ENCODE measurements at regions not wholly inside any gene's neighbourhood (a gene's known extent, or its start where the extent isn't known, plus 50 kb on each side); places are given as distances from the start of the nearest gene placed in this dataset.

GRCh38 chr2:104919127-104919526 lies 65.2 kb downstream of the POU3F3 start:
- no peak for TF ChIP-seq CTCF (IDR thresholded peaks at IDR 0.05; ENCODE audit: insufficient read depth, low read length)
- TF ChIP-seq REST (IDR thresholded peaks at IDR 0.05; ENCODE audit: insufficient replicate concordance, low read depth) = no peak
- TF ChIP-seq POLR2AphosphoS5 (IDR thresholded peaks at IDR 0.05; ENCODE audit: low read depth) = no peak
- TF ChIP-seq SPI1 (IDR thresholded peaks at IDR 0.05; ENCODE audit: borderline replicate concordance, low read depth) = no peak
- TF ChIP-seq GABPA (IDR thresholded peaks at IDR 0.05; ENCODE audit: low read depth) = no peak

Data from HL-60 (cell line).